DND-41 (cell line): ENCODE measurements at regions not wholly inside any gene's neighbourhood (a gene's known extent, or its start where the extent isn't known, plus 50 kb on each side); places are given as distances from the start of the nearest gene placed in this dataset.

Experiments
- CTCF ChIP-seq: IDR thresholded peaks from 2 replicates; pipeline ENCODE4 v1.5.1; 2012; ENCODE audit warnings: borderline replicate concordance, low read length, moderate library complexity, mild to moderate bottlenecking; ENCODE audit not compliant: poor library complexity, severe bottlenecking; ENCODE audit errors: extremely low read depth
- EZH2 ChIP-seq: IDR thresholded peaks from 3 replicates; pipeline ENCODE4 v1.6.1; 2012; ENCODE audit warnings: borderline replicate concordance, low read depth, mild to moderate bottlenecking, moderate library complexity, low read length, inconsistent platforms; ENCODE audit not compliant: severe bottlenecking

GRCh38 chr5:173791878-173792277 lies 96.3 kb upstream of the CPEB4 start:
- TF ChIP-seq CTCF (no peak), EZH2 (no peak)
